T-helper 17 cell (primary cell): ENCODE measurements at regions not wholly inside any gene's neighbourhood (a gene's known extent, or its start where the extent isn't known, plus 50 kb on each side); places are given as distances from the start of the nearest gene placed in this dataset.

Experiments
- ATAC-seq: fragments of 150-1000 bp; cut with Tn5 transposase; 2 replicates; pipeline ENCODE4 v1.10.0; 2021; ENCODE audit warnings: mild to moderate bottlenecking, moderate library complexity
- DNase-seq, 3 donors: peaks; one replicate each; pipeline versions ENCODE4 v3.0.0 to v3.0.0-alpha.2; 2020 to 2021
- H3K9me3 ChIP-seq: one replicate; pipeline ENCODE4 v1.7.0; 2013; ENCODE audit warnings: low read length, mild to moderate bottlenecking; ENCODE audit not compliant: control insufficient read depth, poor library complexity, severe bottlenecking
- H3K27ac Mint-ChIP-seq: one replicate; pipeline ENCODE4 v1.8.0; 2022; ENCODE audit warnings: mild to moderate bottlenecking, moderate library complexity, mixed read lengths
- H3K27me3 Mint-ChIP-seq: one replicate; pipeline ENCODE4 v1.8.0; 2022; ENCODE audit warnings: mixed read lengths
- H3K36me3 Mint-ChIP-seq: one replicate; pipeline ENCODE4 v1.8.0; 2022; ENCODE audit warnings: low read depth, mixed read lengths
- H3K4me1 Mint-ChIP-seq: one replicate; pipeline ENCODE4 v1.8.0; 2022; ENCODE audit warnings: mild to moderate bottlenecking, mixed read lengths
- H3K4me3 Mint-ChIP-seq: one replicate; pipeline ENCODE4 v1.8.0; 2022; ENCODE audit warnings: mild to moderate bottlenecking, moderate library complexity, mixed read lengths

GRCh38 chr21:22260274-22260673 lies 1262.1 kb downstream of the NCAM2 start:
- Mint-ChIP-seq H3K27me3 (no peaks in the 10 kb centered on the region), H3K4me3 (no peak overlapping the region), H3K4me1 (no peaks in the 10 kb centered on the region), H3K27ac (no peak overlapping the region), H3K36me3 (no peaks in the 10 kb centered on the region)
- DNase-seq, result no peak
- ATAC-seq, result no peak
- peaks cover 3% of the 10 kb centered on the region for H3K9me3 ChIP-seq

GRCh38 chr21:22263890-22264289 lies 1265.7 kb downstream of the NCAM2 start:
- DNase-seq, result no peak

GRCh38 chr21:22277341-22277740 lies 1279.1 kb downstream of the NCAM2 start:
- no peaks in the 10 kb centered on the region for H3K36me3 Mint-ChIP-seq

More at GRCh38 chr21:22263890-22264289, 1265.7 kb downstream of the NCAM2 start:
- peaks cover 3% of the 10 kb centered on the region for H3K9me3 ChIP-seq
- no peaks in the 10 kb centered on the region for H3K36me3 Mint-ChIP-seq
- no peak overlapping the region for H3K27ac Mint-ChIP-seq
- no peaks in the 10 kb centered on the region for H3K4me1 Mint-ChIP-seq
- ATAC-seq, result no peak
- no peak overlapping the region for H3K4me3 Mint-ChIP-seq
- H3K27me3 Mint-ChIP-seq, result no peaks in the 10 kb centered on the region

GRCh38 chr21:22278366-22278765 lies 1280.2 kb downstream of the NCAM2 start:
- no peak for ATAC-seq
- DNase-seq, result no peak
- H3K27ac Mint-ChIP-seq, result no peak overlapping the region
- no peaks in the 10 kb centered on the region for H3K27me3 Mint-ChIP-seq
- no peaks in the 10 kb centered on the region for H3K9me3 ChIP-seq
- no peaks in the 10 kb centered on the region for H3K36me3 Mint-ChIP-seq
- H3K4me1 Mint-ChIP-seq, result no peaks in the 10 kb centered on the region
- no peak overlapping the region for H3K4me3 Mint-ChIP-seq

More at GRCh38 chr21:22277341-22277740, 1279.1 kb downstream of the NCAM2 start:
- H3K9me3 ChIP-seq, result no peaks in the 10 kb centered on the region
- ATAC-seq (no peak), DNase-seq (no peak)
- H3K4me1 Mint-ChIP-seq, result no peaks in the 10 kb centered on the region
- H3K4me3 Mint-ChIP-seq, result no peak overlapping the region
- H3K27ac Mint-ChIP-seq, result no peak overlapping the region
- no peaks in the 10 kb centered on the region for H3K27me3 Mint-ChIP-seq

- Mint-ChIP-seq H3K4me3 (no peak overlapping the region), H3K27me3 (no peaks in the 10 kb centered on the region), H3K4me1 (no peaks in the 10 kb centered on the region), H3K27ac (no peak overlapping the region), H3K36me3 (no peaks in the 10 kb centered on the region)
- DNase-seq (no peak), ATAC-seq (no peak)
- H3K9me3 ChIP-seq, result no peaks in the 10 kb centered on the region
Measured at GRCh38 chr21:22280851-22281250, 1282.6 kb downstream of the NCAM2 start.

GRCh38 chr21:22288885-22289499 lies 1290.8 kb downstream of the NCAM2 start:
- H3K4me1 Mint-ChIP-seq, result no peaks in the 10 kb centered on the region
- no peak overlapping the region for H3K27ac Mint-ChIP-seq
- no peak for ATAC-seq
- DNase-seq, result no peak
- H3K36me3 Mint-ChIP-seq, result no peaks in the 10 kb centered on the region
- H3K27me3 Mint-ChIP-seq, result no peaks in the 10 kb centered on the region
- H3K9me3 ChIP-seq, result no peaks in the 10 kb centered on the region
- H3K4me3 Mint-ChIP-seq, result no peak overlapping the region

GRCh38 chr21:22292144-22292543 lies 1293.9 kb downstream of the NCAM2 start:
- ATAC-seq (no peak), DNase-seq (no peak)
- no peaks in the 10 kb centered on the region for H3K9me3 ChIP-seq
- Mint-ChIP-seq H3K4me1 (no peaks in the 10 kb centered on the region), H3K4me3 (no peak overlapping the region), H3K36me3 (no peaks in the 10 kb centered on the region), H3K27ac (no peak overlapping the region), H3K27me3 (no peaks in the 10 kb centered on the region)

- H3K4me3 Mint-ChIP-seq, result no peak overlapping the region
- ATAC-seq, result no peak
- DNase-seq, result no peak
- no peaks in the 10 kb centered on the region for H3K27me3 Mint-ChIP-seq
- no peak overlapping the region for H3K27ac Mint-ChIP-seq
- H3K9me3 ChIP-seq, result no peaks in the 10 kb centered on the region
- H3K36me3 Mint-ChIP-seq, result no peaks in the 10 kb centered on the region
- no peaks in the 10 kb centered on the region for H3K4me1 Mint-ChIP-seq
Measured at GRCh38 chr21:22297575-22297974, 1299.4 kb downstream of the NCAM2 start.

- no peaks in the 10 kb centered on the region for H3K36me3 Mint-ChIP-seq
- no peak overlapping the region for H3K27ac Mint-ChIP-seq
- no peak for ATAC-seq
- H3K9me3 ChIP-seq, result no peaks in the 10 kb centered on the region
- no peak overlapping the region for H3K4me3 Mint-ChIP-seq
- no peaks in the 10 kb centered on the region for H3K4me1 Mint-ChIP-seq
- DNase-seq, result no peak
- H3K27me3 Mint-ChIP-seq, result no peaks in the 10 kb centered on the region
Measured at GRCh38 chr21:22311741-22312462, 1313.7 kb downstream of the NCAM2 start.

- ATAC-seq, result no peak
- Mint-ChIP-seq H3K27ac (no peak overlapping the region), H3K4me1 (no peaks in the 10 kb centered on the region), H3K27me3 (no peaks in the 10 kb centered on the region), H3K36me3 (no peaks in the 10 kb centered on the region), H3K4me3 (no peak overlapping the region)
- no peak for DNase-seq
- H3K9me3 ChIP-seq, result no peaks in the 10 kb centered on the region
Measured at GRCh38 chr21:22314963-22315362, 1316.8 kb downstream of the NCAM2 start.

- no peak overlapping the region for H3K4me3 Mint-ChIP-seq
- ATAC-seq, result no peak
- DNase-seq, result no peak
- H3K27me3 Mint-ChIP-seq, result no peaks in the 10 kb centered on the region
- no peak overlapping the region for H3K27ac Mint-ChIP-seq
- H3K9me3 ChIP-seq, result no peaks in the 10 kb centered on the region
- H3K36me3 Mint-ChIP-seq, result no peaks in the 10 kb centered on the region
- no peaks in the 10 kb centered on the region for H3K4me1 Mint-ChIP-seq
Measured at GRCh38 chr21:22319435-22319834, 1321.2 kb downstream of the NCAM2 start.

GRCh38 chr21:22342889-22343288 lies 1344.7 kb downstream of the NCAM2 start:
- no peaks in the 10 kb centered on the region for H3K27me3 Mint-ChIP-seq
- H3K4me1 Mint-ChIP-seq, result no peaks in the 10 kb centered on the region
- no peak for DNase-seq
- no peak for ATAC-seq
- H3K9me3 ChIP-seq, result no peaks in the 10 kb centered on the region
- H3K27ac Mint-ChIP-seq, result no peak overlapping the region
- H3K4me3 Mint-ChIP-seq, result no peak overlapping the region
- H3K36me3 Mint-ChIP-seq, result no peaks in the 10 kb centered on the region

GRCh38 chr21:22343303-22343702 lies 1345.1 kb downstream of the NCAM2 start:
- ATAC-seq, result no peak
- H3K9me3 ChIP-seq, result no peaks in the 10 kb centered on the region
- no peaks in the 10 kb centered on the region for H3K27me3 Mint-ChIP-seq
- DNase-seq, result no peak
- H3K4me1 Mint-ChIP-seq, result no peaks in the 10 kb centered on the region
- H3K4me3 Mint-ChIP-seq, result no peak overlapping the region
- H3K36me3 Mint-ChIP-seq, result no peaks in the 10 kb centered on the region
- no peak overlapping the region for H3K27ac Mint-ChIP-seq

GRCh38 chr21:22343721-22344120 lies 1345.5 kb downstream of the NCAM2 start:
- no peaks in the 10 kb centered on the region for H3K9me3 ChIP-seq
- H3K27ac Mint-ChIP-seq, result no peak overlapping the region
- H3K27me3 Mint-ChIP-seq, result no peaks in the 10 kb centered on the region
- ATAC-seq (no peak), DNase-seq (no peak)
- no peak overlapping the region for H3K4me3 Mint-ChIP-seq
- H3K36me3 Mint-ChIP-seq, result no peaks in the 10 kb centered on the region
- H3K4me1 Mint-ChIP-seq, result no peaks in the 10 kb centered on the region
